ENCODE measurements at regions not wholly inside any gene's neighbourhood (a gene's known extent, or its start where the extent isn't known, plus 50 kb on each side); places are given as distances from the start of the nearest gene placed in this dataset.

GRCh38 chr1:73604739-73605138 is 593.2 kb downstream of the LRRIQ3 start:
- no peak for TF ChIP-seq CSDC2 (CRISPR knock-in tag; IDR thresholded peaks at IDR 0.05)
- no peak for TF ChIP-seq RARB (CRISPR knock-in tag; IDR thresholded peaks at IDR 0.05)
- no peak for TF ChIP-seq BACH2 (CRISPR knock-in tag; IDR thresholded peaks at IDR 0.05; ENCODE audit: borderline replicate concordance)
- TF ChIP-seq ZC3H10 (CRISPR knock-in tag; IDR thresholded peaks at IDR 0.05) = no peak
- TF ChIP-seq, protein P1, sequence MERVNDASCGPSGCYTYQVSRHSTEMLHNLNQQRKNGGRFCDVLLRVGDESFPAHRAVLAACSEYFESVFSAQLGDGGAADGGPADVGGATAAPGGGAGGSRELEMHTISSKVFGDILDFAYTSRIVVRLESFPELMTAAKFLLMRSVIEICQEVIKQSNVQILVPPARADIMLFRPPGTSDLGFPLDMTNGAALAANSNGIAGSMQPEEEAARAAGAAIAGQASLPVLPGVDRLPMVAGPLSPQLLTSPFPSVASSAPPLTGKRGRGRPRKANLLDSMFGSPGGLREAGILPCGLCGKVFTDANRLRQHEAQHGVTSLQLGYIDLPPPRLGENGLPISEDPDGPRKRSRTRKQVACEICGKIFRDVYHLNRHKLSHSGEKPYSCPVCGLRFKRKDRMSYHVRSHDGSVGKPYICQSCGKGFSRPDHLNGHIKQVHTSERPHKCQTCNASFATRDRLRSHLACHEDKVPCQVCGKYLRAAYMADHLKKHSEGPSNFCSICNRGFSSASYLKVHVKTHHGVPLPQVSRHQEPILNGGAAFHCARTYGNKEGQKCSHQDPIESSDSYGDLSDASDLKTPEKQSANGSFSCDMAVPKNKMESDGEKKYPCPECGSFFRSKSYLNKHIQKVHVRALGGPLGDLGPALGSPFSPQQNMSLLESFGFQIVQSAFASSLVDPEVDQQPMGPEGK (CRISPR knock-in tag; IDR thresholded peaks at IDR 0.05; ENCODE audit: borderline replicate concordance) = no peak
